Smooth muscle cell of the brain vasculature (primary cell): ENCODE measurements at regions not wholly inside any gene's neighbourhood (a gene's known extent, or its start where the extent isn't known, plus 50 kb on each side); places are given as distances from the start of the nearest gene placed in this dataset.

Experiments used
- DNase-seq: peaks from one replicate; pipeline ENCODE4 v3.0.0-alpha.2; 2012; ENCODE audit warnings: low read depth, low spot score

- DNase-seq = peak; percentile 83
These were observed 289.5 kb downstream of the CDCA7 start for GRCh38 chr2:173644146-173644545.

- DNase-seq = no peak
These were observed 293.1 kb downstream of the CDCA7 start for GRCh38 chr2:173647681-173648311.

- no peak for DNase-seq
These were observed 294.1 kb downstream of the CDCA7 start for GRCh38 chr2:173648816-173649215.

GRCh38 chr2:173649527-173650219 is 295.0 kb downstream of the CDCA7 start:
- no peak for DNase-seq

GRCh38 chr2:173651891-173652290 is 297.2 kb downstream of the CDCA7 start:
- DNase-seq = no peak

- no peak for DNase-seq
These were observed 297.6 kb downstream of the CDCA7 start for GRCh38 chr2:173652311-173652710.

GRCh38 chr2:173652767-173653431 is 298.2 kb downstream of the CDCA7 start:
- DNase-seq = no peak

DNA sequence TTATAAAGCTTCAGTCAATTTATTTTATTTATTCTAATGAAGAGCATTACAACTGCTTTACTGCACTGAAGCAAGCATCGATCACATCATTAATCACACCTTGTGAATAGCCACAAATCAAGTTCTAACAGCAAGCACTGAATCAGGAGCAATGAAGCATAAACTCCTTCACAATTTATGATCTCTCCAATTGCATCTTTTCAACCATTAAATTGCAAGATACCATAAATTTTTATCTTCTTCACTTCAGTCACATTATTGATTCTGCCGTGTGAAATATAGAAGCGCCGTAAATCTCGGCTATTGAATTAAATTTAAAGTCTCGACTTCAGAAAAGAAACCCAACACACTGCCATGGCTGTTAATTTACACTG is 298.7 kb downstream of the CDCA7 start:
- DNase-seq = no peak

- no peak for DNase-seq
These were observed 299.7 kb downstream of the CDCA7 start for GRCh38 chr2:173654161-173654895.

- DNase-seq = no peak
These were observed 300.2 kb downstream of the CDCA7 start for GRCh38 chr2:173654896-173655265.

DNA sequence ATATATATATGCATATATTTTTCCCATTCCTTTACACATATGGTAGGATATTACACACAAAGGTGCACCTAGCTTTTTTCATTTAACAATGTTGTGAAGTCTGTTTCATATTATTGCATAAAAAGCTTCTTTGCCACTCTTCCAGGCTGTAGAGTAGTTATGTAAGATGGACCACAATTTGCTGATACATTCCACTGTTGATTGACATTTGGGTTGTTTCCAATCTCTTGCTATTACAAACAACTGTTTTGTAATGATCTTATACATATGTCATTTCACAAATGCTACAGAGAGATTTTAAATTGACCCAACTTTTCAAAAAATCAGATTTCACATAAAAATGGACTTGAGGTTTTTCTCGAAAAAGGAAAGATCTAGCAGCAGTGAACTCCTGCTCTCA is 301.4 kb downstream of the CDCA7 start:
- no peak for DNase-seq

DNA sequence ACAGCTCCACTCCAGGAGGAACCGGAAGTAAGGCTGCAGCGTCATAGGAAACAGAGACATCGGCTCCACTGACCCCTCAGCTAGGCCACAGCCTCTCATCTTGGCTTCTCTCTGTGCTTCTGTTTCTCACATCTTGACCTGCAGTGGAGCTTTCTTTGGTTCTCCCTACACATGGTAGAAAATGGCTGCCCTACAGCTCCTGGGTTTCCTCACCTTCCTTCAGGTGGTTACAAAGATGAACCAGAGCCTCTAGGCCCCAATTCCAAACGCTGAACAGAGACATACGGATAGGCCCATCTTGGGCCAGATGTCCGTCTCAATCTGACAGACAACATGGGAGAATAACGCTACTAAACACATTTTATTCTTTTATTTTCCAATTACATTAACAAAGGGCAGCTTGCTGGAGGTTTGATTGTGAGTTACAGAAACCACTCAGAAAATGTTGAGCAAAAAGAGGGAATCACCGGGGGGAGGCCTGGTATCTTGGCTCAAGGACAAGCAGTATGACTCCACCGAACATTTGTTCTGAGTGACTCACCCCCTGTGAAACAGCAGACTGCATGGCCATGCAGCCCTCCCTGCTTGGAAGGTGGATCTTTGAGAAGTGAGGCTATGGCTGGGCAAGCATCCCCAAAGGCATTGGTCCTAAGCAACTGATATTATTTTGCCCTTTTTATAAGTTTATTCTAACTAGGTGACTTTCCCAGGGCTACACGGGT is 303.5 kb downstream of the CDCA7 start:
- peak; percentile 77 for DNase-seq

GRCh38 chr2:173658946-173659371 is 304.3 kb downstream of the CDCA7 start:
- DNase-seq = no peak

GRCh38 chr2:173659509-173659908 is 304.8 kb downstream of the CDCA7 start:
- DNase-seq = no peak

DNA sequence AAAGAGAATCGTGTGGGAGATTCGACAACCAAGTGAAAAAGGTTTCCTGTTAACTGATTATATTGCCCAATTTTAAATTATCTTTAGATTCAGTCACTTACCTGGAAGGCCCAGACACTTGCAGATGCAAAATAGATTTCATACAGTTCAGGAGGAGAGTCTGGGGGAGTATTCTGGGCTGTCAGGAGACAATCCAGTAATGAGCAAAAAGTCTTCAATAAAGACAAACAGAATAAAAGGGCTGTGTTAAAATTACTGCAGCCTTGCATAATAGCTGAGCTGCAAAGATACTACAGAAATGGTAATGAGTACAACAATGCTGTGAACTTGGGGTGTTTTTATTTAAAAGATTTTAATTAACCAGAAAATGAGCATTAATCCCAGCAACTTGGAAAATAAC is 303.6 kb downstream of the SP3 start:
- DNase-seq = no peak

DNA sequence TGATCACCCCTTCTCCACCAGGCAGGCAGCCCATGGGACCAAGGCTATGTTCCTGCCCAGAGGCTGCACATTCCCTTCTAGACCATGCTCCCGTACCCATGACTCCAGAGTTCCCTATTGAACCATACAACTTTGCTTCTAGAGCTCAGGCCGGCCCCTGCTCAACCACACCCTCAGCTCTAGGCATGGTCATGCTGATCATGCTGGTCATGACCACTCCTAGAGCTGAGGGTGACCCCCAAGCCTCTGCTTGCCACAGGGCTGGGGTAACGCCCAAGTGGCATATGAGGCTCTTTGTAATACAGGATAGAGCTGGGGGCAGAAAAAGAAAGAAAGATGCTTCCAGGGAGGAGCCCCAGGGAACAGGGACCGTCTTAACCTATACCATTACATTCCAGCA is 301.8 kb downstream of the SP3 start:
- DNase-seq = no peak

DNA sequence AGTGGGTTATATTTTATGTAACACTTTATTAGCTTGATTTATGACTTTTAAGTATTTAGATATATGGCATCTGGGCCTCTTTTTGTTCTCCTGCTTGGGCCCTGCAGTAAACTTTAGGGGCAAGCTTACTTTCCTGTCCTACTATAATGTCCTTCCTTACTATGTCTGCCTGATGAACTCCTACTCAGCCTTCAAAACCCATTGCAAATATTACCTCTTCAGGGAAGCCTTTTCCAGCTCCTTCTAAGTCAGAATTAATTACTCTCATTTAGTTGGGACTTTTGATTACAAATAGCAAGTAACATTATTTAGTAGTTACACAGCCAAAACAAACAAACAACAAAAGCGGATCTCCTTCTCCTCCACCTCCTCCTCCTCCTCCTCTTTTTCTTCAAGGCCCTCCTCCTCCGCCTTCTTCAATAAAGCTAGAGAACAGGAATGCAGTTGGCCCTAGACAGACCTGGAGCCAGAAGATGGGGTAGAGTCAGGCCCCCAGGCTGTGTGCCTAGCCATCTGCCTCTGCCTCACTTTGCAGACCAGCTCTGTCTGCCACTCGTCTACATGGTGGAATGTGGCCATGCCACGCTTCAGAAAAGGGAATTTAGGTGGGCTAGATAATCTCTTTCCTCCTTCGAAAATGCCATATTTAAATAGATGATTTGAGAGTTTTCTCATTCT is 301.2 kb downstream of the SP3 start:
- DNase-seq = no peak

DNA sequence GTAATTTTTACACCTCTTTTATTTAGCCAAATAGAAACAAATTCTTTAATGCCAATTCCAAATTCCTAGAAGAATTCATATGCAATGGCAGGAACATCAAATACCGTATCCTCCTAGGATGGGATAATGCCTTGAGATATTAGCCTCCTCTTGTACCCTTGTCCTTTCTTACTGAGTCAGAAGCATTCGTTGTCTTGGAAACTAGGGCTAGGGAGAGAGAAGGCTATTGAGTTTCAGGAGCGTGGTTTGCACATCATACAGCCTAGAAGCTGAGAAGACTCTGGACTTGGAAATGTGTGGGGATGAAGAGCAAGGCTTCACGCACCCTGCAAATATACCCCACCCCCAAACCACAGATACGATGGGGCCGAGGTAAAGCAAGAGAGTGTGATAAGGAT is 300.7 kb downstream of the SP3 start:
- DNase-seq = no peak

GRCh38 chr2:173666171-173666888 is 298.8 kb downstream of the SP3 start:
- DNase-seq = no peak

- no peak for DNase-seq
These were observed 298.2 kb downstream of the SP3 start for GRCh38 chr2:173667014-173667413.

GRCh38 chr2:173667415-173667814 is 297.8 kb downstream of the SP3 start:
- DNase-seq = no peak
